Skeletal muscle tissue (tissue), 3 donors: ENCODE measurements at regions not wholly inside any gene's neighbourhood (a gene's known extent, or its start where the extent isn't known, plus 50 kb on each side); places are given as distances from the start of the nearest gene placed in this dataset.

Experiments
- H3K27ac ChIP-seq: one replicate; pipeline ENCODE4 v1.7.0; 2013; ENCODE audit warnings: mild to moderate bottlenecking, low read depth, low read length, inconsistent platforms
- H3K27me3 ChIP-seq, 3 donors: one replicate each; pipeline ENCODE4 v1.7.0; 2013; ENCODE audit warnings: low read length in 3 of 3; ENCODE audit not compliant: control insufficient read depth in 3 of 3, insufficient read depth in 3 of 3
- H3K36me3 ChIP-seq, 3 donors: one replicate each; pipeline ENCODE4 v1.7.0; 2013; ENCODE audit warnings: low read length in 3 of 3; ENCODE audit not compliant: control insufficient read depth in 3 of 3, insufficient read depth in 3 of 3
- H3K4me1 ChIP-seq, 3 donors: one replicate each; pipeline ENCODE4 v1.7.0; 2013; ENCODE audit warnings: low read length in 3 of 3, mild to moderate bottlenecking in 3 of 3; ENCODE audit not compliant: control insufficient read depth in 3 of 3, insufficient read depth in 3 of 3
- H3K4me3 ChIP-seq, 3 donors: one replicate each; pipeline ENCODE4 v1.7.0; 2013; ENCODE audit warnings: low read length in 3 of 3
- H3K9ac ChIP-seq, 3 donors: one replicate each; pipeline ENCODE4 v1.7.0; 2013; ENCODE audit warnings: low read length in 3 of 3, mild to moderate bottlenecking in 3 of 3, moderate library complexity in 2 of 3, low read depth in 1 of 3
- H3K9me3 ChIP-seq, 3 donors: one replicate each; pipeline ENCODE4 v1.7.0; 2013; ENCODE audit warnings: low read length in 3 of 3; ENCODE audit not compliant: control insufficient read depth in 3 of 3
- donor health status: Osteomylitis.

DNA sequence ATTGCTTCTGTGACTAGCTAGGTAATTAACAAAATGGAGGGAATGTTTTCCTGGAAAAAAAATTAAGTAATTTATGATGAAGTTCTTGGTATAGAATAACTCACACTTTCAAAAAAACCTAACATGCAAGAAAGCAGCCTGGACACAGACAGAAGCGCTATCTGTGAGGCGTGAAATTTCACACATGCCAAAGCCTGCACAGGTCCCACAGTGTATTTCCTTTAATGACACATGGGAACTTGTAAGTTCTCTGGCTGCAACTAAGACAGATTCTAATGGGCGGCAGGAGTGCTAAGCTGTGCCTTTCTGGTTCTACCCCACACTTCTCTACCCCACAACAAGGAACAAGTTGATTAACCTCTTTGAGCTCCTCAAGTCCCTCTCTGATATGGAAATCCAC, 84.9 kb upstream of the NEO1 start:
- Histone ChIP-seq H3K4me3 (no peak overlapping the region), H3K27ac (peak overlapping the region; percentile 42), H3K36me3 (no peaks in the 10 kb centered on the region), H3K9ac (no peak overlapping the region), H3K9me3 (no peaks in the 10 kb centered on the region), H3K27me3 (no peaks in the 10 kb centered on the region), H3K4me1 (peaks cover 19 to 37% (median 36%) of the 10 kb centered on the region in 3 donors)

DNA sequence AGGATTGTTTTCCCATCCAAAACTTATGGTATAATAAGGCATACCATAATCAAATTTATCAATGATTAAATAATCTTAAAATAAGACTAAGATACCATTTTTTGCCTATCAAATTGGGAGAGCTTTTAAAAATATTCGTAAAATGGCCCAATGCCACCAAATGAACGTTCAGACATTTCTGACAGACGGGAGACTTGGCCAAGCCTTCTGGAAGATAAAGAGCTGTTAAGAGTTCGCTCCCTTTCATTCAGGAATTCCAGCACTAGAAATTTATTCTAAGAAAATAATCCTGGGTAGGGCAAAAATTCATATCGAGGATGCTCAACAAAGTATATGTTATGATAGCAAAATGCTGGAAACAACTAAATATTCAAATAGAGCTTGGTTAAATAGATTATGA, 85.6 kb upstream of the NEO1 start:
- Histone ChIP-seq H3K4me1 (peaks cover 14 to 31% (median 28%) of the 10 kb centered on the region in 3 donors), H3K4me3 (no peak overlapping the region), H3K9ac (no peak overlapping the region), H3K36me3 (no peaks in the 10 kb centered on the region), H3K27ac (no peak overlapping the region), H3K9me3 (no peaks in the 10 kb centered on the region), H3K27me3 (no peaks in the 10 kb centered on the region)

DNA sequence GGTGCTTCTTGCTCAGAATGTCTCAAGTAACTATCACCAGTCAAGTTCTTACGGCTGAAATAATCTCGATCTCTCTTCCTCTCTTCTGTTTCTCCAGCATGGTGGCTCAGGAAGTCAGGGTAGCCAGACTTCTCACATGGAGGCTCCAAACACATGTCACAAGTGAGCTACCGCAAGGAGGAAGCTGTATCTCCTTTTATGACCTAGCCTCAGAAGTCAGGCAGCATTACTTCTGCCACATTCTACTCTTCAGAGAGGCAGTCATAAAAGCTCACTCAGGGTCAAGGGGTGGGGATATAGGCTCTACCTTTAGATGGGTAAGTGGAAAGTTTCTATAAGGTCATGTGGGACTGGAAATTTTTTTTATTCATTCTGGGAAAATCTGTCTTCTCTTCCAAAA, 86.6 kb upstream of the NEO1 start:
- no peaks in the 10 kb centered on the region for H3K36me3 ChIP-seq

DNA sequence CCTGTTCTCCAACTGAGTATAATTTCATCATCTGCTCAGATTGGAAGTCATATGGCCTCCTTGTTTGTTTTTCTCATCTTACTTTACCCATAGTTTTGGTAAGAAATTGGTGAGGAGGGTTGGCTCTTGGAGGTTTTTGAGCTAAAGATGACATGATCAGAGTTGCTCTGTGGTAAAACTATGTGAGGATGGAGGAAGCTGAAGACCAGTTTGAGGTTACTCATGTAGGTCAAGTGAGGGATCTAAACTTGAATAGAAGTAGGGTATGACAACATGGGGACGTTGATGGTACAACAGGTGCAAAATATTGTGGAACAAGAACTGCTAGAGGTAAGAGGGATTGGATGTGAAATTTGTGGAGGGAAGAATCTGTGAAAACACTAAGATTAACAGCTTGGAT, 87.7 kb upstream of the NEO1 start:
- no peak overlapping the region for H3K4me3 ChIP-seq
- H3K27me3 ChIP-seq: no peaks in the 10 kb centered on the region
- H3K9ac ChIP-seq: no peak overlapping the region
- H3K4me1 ChIP-seq: peaks cover 9 to 16% (median 10%) of the 10 kb centered on the region in 3 donors
- H3K36me3 ChIP-seq: no peaks in the 10 kb centered on the region
- no peak overlapping the region for H3K27ac ChIP-seq
- H3K9me3 ChIP-seq: no peaks in the 10 kb centered on the region

More for the DNA sequence above, 86.6 kb upstream of the NEO1 start:
- H3K4me3 ChIP-seq: no peak overlapping the region
- peaks cover 9 to 26% (median 18%) of the 10 kb centered on the region in 3 donors for H3K4me1 ChIP-seq
- no peaks in the 10 kb centered on the region for H3K9me3 ChIP-seq
- no peaks in the 10 kb centered on the region for H3K27me3 ChIP-seq
- H3K9ac ChIP-seq: no peak overlapping the region
- no peak overlapping the region for H3K27ac ChIP-seq

DNA sequence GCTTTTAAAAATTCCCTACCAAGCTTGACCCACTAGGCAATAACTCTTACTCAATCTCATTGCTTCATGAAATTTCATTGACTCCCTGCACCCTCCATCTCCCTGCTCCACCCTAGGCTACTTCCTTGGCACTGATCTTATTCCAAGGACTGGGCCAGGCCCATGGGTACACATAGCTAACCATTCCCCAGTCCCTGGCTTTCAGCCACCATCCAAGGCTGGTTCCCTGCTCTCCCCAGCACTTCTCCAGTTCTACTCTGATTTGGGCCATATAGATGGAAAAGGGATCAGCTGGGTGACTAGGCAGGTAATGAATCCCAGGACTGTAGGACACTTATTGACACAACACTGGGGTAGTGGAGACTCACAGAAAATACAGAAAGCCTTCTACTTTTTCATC, 88.1 kb upstream of the NEO1 start:
- no peak overlapping the region for H3K27ac ChIP-seq
- no peaks in the 10 kb centered on the region for H3K9me3 ChIP-seq
- peaks cover 9 to 16% (median 10%) of the 10 kb centered on the region in 3 donors for H3K4me1 ChIP-seq
- no peaks in the 10 kb centered on the region for H3K36me3 ChIP-seq
- no peaks in the 10 kb centered on the region for H3K27me3 ChIP-seq
- H3K9ac ChIP-seq: no peak overlapping the region
- no peak overlapping the region for H3K4me3 ChIP-seq

DNA sequence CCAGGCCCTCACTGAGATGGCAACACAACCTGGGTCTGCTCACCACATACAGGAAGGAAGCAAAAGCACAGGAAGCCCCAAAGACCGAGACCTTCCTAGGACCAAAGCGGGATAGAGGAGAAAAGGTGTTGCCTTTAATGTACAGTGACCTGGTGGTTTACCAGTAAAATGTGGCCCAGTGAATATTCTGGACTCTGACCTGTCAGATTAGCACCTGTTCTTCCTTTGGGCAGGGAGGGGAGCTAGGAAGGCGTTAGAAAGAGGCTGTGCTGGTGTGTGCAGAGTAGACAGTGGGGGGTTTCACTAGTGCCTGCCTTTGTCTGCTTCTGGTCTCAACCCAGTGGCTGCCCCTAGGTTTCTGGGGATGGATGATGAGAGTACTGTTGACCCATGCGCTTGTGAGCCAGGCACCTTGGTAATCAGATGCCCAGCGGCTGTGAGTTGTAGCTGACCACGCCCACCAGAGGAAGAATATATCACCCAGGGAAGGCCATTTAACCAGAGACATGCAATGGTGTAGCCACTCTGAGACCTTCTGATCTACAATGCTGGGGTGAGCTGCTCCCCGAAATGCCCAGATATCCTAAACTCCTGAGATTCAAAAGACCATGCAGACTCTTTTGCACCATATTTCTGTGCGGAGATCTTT, 90.1 kb upstream of the NEO1 start:
- Histone ChIP-seq H3K9me3 (no peaks in the 10 kb centered on the region), H3K27me3 (no peaks in the 10 kb centered on the region), H3K27ac (no peak overlapping the region), H3K4me3 (no peak overlapping the region), H3K4me1 (no peaks in the 10 kb centered on the region), H3K9ac (no peak overlapping the region), H3K36me3 (no peaks in the 10 kb centered on the region)

DNA sequence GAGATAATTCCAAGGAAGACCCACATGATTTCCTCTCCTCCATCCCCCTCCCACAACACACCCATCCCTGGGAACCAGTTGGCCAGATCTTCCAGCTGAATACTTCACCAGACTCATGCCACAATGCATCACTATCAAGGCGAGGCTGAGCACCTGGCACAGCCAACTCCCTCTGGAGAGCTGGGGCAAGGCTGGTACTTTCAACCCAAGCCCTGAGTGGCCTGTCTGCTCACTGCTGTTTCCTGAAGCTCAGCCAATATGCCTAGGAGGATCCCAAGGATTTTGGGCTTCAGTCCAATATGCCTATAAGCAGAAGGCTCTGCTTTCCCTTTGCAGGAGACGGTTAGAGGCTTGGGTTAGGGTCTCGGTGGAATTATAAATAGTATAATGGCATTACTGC, 90.9 kb upstream of the NEO1 start:
- H3K9me3 ChIP-seq: no peaks in the 10 kb centered on the region
- no peak overlapping the region for H3K4me3 ChIP-seq

DNA sequence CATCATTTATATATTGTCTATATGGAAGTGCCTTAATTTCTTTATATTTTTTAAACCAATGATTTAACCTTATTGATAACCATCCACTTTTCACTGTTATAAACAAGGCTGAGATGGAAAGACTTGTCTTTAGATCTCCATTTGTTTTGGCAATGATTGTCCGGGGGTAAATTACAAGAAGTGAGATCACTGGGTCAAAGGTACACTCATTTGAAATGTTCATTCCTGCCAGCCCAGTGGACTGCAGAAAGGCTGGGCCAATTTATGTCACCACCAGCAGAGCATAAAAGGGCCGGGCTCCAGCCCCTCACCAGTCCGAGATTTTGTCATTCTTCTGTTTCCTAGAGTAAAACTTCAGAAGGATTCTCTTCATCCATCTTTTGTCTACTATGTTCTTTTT, 93.6 kb upstream of the NEO1 start:
- Histone ChIP-seq H3K27me3 (no peaks in the 10 kb centered on the region), H3K4me1 (no peaks in the 10 kb centered on the region), H3K36me3 (no peaks in the 10 kb centered on the region), H3K9ac (no peak overlapping the region), H3K9me3 (no peaks in the 10 kb centered on the region), H3K4me3 (no peak overlapping the region), H3K27ac (no peak overlapping the region)

More for the DNA sequence above, 90.9 kb upstream of the NEO1 start:
- Histone ChIP-seq H3K9ac (no peak overlapping the region), H3K27me3 (no peaks in the 10 kb centered on the region), H3K36me3 (no peaks in the 10 kb centered on the region), H3K4me1 (no peaks in the 10 kb centered on the region), H3K27ac (no peak overlapping the region)

DNA sequence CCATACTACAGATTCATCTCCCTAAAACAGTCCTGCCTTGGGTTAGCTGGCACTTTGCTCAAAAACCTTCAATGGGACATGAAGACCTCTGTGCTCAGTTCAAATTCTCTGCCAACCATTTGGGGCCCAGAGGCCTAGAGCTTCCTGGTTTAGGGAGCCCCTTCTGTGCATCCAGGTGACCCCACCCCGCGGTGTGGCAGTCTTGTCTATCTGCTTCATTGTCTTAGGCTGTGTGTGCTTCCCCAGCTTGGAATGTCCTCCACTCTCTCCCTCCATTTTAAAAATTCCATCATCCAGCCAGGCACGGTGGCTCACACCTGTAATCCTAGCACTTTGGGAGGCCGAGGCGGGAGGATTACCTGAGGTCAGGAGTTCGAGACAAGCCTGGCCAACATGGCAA, 99.0 kb upstream of the NEO1 start:
- Histone ChIP-seq H3K27ac (no peak overlapping the region), H3K36me3 (no peaks in the 10 kb centered on the region), H3K9me3 (no peaks in the 10 kb centered on the region), H3K27me3 (no peaks in the 10 kb centered on the region), H3K4me1 (no peaks in the 10 kb centered on the region), H3K4me3 (no peak overlapping the region), H3K9ac (no peak overlapping the region)

DNA sequence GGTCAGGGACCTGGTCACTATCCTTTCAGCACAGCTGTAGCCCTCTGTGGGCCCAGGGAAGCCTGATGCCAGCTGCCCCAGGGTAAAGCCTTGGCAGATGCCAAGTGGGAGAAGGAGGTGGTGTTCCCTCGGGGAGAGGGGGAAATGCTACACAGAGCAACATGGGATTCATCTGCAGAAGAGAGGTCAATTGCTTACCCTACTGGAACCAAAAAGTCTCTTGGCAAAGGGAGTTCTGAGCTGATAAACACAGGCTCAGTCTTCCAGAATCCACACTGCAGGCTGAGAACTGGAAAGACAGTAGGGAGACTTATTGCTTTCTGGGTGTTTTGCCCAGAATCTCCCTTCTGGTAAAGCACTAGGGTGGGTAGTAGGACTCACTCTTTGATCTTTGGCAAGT, 100.1 kb upstream of the NEO1 start:
- Histone ChIP-seq H3K27ac (no peak overlapping the region), H3K4me3 (no peak overlapping the region), H3K9ac (no peak overlapping the region), H3K27me3 (no peaks in the 10 kb centered on the region), H3K36me3 (no peaks in the 10 kb centered on the region), H3K9me3 (no peaks in the 10 kb centered on the region), H3K4me1 (no peaks in the 10 kb centered on the region)
